Right renal cortex interstitium (tissue), 3 donors: ENCODE measurements at regions not wholly inside any gene's neighbourhood (a gene's known extent, or its start where the extent isn't known, plus 50 kb on each side); places are given as distances from the start of the nearest gene placed in this dataset.
"Not testable (repeated sequence)": the region's sequence is repeated elsewhere in the genome, so short reads cannot be mapped to it uniquely, and the experiment has no call there.

ENCODE experiments used
- DNase-seq, 3 donors: peaks; one replicate each; pipeline ENCODE4 v3.0.0-alpha.2; 2013; ENCODE audit warnings: low read depth in 3 of 3, low spot score in 2 of 3

GRCh38 chr2:147171941-147172340 lies 672.9 kb upstream of the ACVR2A start:
- no peak for DNase-seq

- no peak for DNase-seq
These were observed 673.9 kb upstream of the ACVR2A start for GRCh38 chr2:147170932-147171331.

- DNase-seq: no peak
These were observed 679.0 kb upstream of the ACVR2A start for GRCh38 chr2:147165697-147166382.

- no peak for DNase-seq
These were observed 680.3 kb upstream of the ACVR2A start for GRCh38 chr2:147164563-147164962.

- no peak for DNase-seq
These were observed 683.1 kb upstream of the ACVR2A start for GRCh38 chr2:147161746-147162145.

GRCh38 chr2:147156970-147157369 lies 687.9 kb upstream of the ACVR2A start:
- DNase-seq: no peak

- no peak for DNase-seq
These were observed 694.6 kb upstream of the ACVR2A start for GRCh38 chr2:147150241-147150635.

GRCh38 chr2:147149575-147150240 lies 695.1 kb upstream of the ACVR2A start:
- DNase-seq: no peak

GRCh38 chr2:147147802-147148201 lies 697.0 kb upstream of the ACVR2A start:
- no peak for DNase-seq

GRCh38 chr2:147141930-147142329 lies 702.9 kb upstream of the ACVR2A start:
- no peak for DNase-seq

GRCh38 chr2:147139732-147140131 lies 705.1 kb upstream of the ACVR2A start:
- not testable (repeated sequence) for DNase-seq

GRCh38 chr2:147137711-147138110 lies 707.1 kb upstream of the ACVR2A start:
- no peak for DNase-seq

- DNase-seq: no peak
These were observed 709.5 kb upstream of the ACVR2A start for GRCh38 chr2:147135376-147135775.

- no peak for DNase-seq
These were observed 711.4 kb upstream of the ACVR2A start for GRCh38 chr2:147133286-147133908.

GRCh38 chr2:147125145-147125544 lies 719.7 kb upstream of the ACVR2A start:
- no peak for DNase-seq

- no peak for DNase-seq
These were observed 721.9 kb upstream of the ACVR2A start for GRCh38 chr2:147122944-147123343.

- no peak for DNase-seq
These were observed 733.9 kb upstream of the ACVR2A start for GRCh38 chr2:147110962-147111361.

GRCh38 chr2:147110317-147110716 lies 734.5 kb upstream of the ACVR2A start:
- DNase-seq: no peak

GRCh38 chr2:147109291-147109690 lies 735.5 kb upstream of the ACVR2A start:
- DNase-seq: no peak

GRCh38 chr2:147108548-147108947 lies 736.3 kb upstream of the ACVR2A start:
- no peak for DNase-seq

GRCh38 chr2:147101941-147102790 lies 742.7 kb upstream of the ACVR2A start:
- DNase-seq: no peak
